Germinal center (tissue), 1 donor: ENCODE measurements at regions not wholly inside any gene's neighbourhood (a gene's known extent, or its start where the extent isn't known, plus 50 kb on each side); places are given as distances from the start of the nearest gene placed in this dataset.

Source experiments
- DNase-seq: peaks from one replicate; pipeline ENCODE4 v3.0.0; 2012; ENCODE audit warnings: mixed read lengths, low spot score

GRCh38 chr4:1495416-1496115, 89.3 kb upstream of the NKX1-1 start:
- DNase-seq, result no peak

GRCh38 chr4:1494416-1495315, 88.4 kb upstream of the NKX1-1 start:
- DNase-seq, result no peak

GRCh38 chr4:1493540-1494287, 87.5 kb upstream of the NKX1-1 start:
- DNase-seq, result no peak

- DNase-seq, result no peak
Measured at GRCh38 chr4:1492651-1493539, 86.7 kb upstream of the NKX1-1 start.

- no peak for DNase-seq
Measured at GRCh38 chr4:1492142-1492457, 85.9 kb upstream of the NKX1-1 start.

- no peak for DNase-seq
Measured at GRCh38 chr4:1491328-1492141, 85.3 kb upstream of the NKX1-1 start.

- no peak for DNase-seq
Measured at GRCh38 chr4:1490654-1491327, 84.5 kb upstream of the NKX1-1 start.

GRCh38 chr4:1490011-1490653, 83.9 kb upstream of the NKX1-1 start:
- no peak for DNase-seq

- no peak for DNase-seq
Measured at GRCh38 chr4:1489639-1489995, 83.4 kb upstream of the NKX1-1 start.

GRCh38 chr4:1488831-1489638, 82.8 kb upstream of the NKX1-1 start:
- no peak for DNase-seq

GRCh38 chr4:1488357-1488756, 82.1 kb upstream of the NKX1-1 start:
- no peak for DNase-seq

- DNase-seq, result no peak
Measured at GRCh38 chr4:1487761-1488160, 81.5 kb upstream of the NKX1-1 start.

GRCh38 chr4:1487106-1487505, 80.9 kb upstream of the NKX1-1 start:
- no peak for DNase-seq

- DNase-seq, result no peak
Measured at GRCh38 chr4:1485280-1485679, 79.0 kb upstream of the NKX1-1 start.

- no peak for DNase-seq
Measured at GRCh38 chr4:1480720-1481119, 74.5 kb upstream of the NKX1-1 start.

GRCh38 chr4:1479454-1479853, 73.2 kb upstream of the NKX1-1 start:
- no peak for DNase-seq

- DNase-seq, result no peak
Measured at GRCh38 chr4:1478766-1479355, 72.6 kb upstream of the NKX1-1 start.

GRCh38 chr4:1477045-1477840, 71.0 kb upstream of the NKX1-1 start:
- no peak for DNase-seq
